ENCODE measurements at regions not wholly inside any gene's neighbourhood (a gene's known extent, or its start where the extent isn't known, plus 50 kb on each side); places are given as distances from the start of the nearest gene placed in this dataset.

GRCh38 chr11:71148716-71149115 is 103.7 kb downstream of the SHANK2 start:
- TF ChIP-seq CTCF (IDR thresholded peaks at IDR 0.05) (no peak), POLR2A (IDR thresholded peaks at IDR 0.05) (no peak), POLR2AphosphoS5 (IDR thresholded peaks at IDR 0.05; ENCODE audit: insufficient read depth in 1 of 2, low read depth in 1 of 2) (no peak)
